NCI-H2081 (cell line): ENCODE measurements at regions not wholly inside any gene's neighbourhood (a gene's known extent, or its start where the extent isn't known, plus 50 kb on each side); places are given as distances from the start of the nearest gene placed in this dataset.

Experiments
- DNase-seq, 2 experiments: peaks; one replicate each; lab custom pipeline; 2025; lab: John Stamatoyannopoulos, UW

- no peak for DNase-seq
Observed at GRCh38 chr6:43917878-43918382, 147.9 kb downstream of the VEGFA start.

GRCh38 chr6:43916924-43917877 lies 147.2 kb downstream of the VEGFA start:
- no peak for DNase-seq

- DNase-seq = no peak
Observed at GRCh38 chr6:43915986-43916923, 146.2 kb downstream of the VEGFA start.

GRCh38 chr6:43915208-43915869 lies 145.3 kb downstream of the VEGFA start:
- no peak for DNase-seq

- DNase-seq = no peak
Observed at GRCh38 chr6:43914272-43915147, 144.5 kb downstream of the VEGFA start.

GRCh38 chr6:43913375-43914271 lies 143.6 kb downstream of the VEGFA start:
- no peak for DNase-seq

GRCh38 chr6:43912598-43913371 lies 142.8 kb downstream of the VEGFA start:
- DNase-seq = no peak

- DNase-seq = no peak
Observed at GRCh38 chr6:43912116-43912577, 142.1 kb downstream of the VEGFA start.

GRCh38 chr6:43911354-43912115 lies 141.5 kb downstream of the VEGFA start:
- DNase-seq = peak; percentile 20 to 69

GRCh38 chr6:43910638-43911353 lies 140.8 kb downstream of the VEGFA start:
- DNase-seq = no peak

- no peak for DNase-seq
Observed at GRCh38 chr6:43910149-43910637, 140.2 kb downstream of the VEGFA start.

GRCh38 chr6:43909474-43910148 lies 139.6 kb downstream of the VEGFA start:
- no peak for DNase-seq

GRCh38 chr6:43907789-43908472 lies 137.9 kb downstream of the VEGFA start:
- DNase-seq = no peak

GRCh38 chr6:43907312-43907711 lies 137.3 kb downstream of the VEGFA start:
- no peak for DNase-seq

- DNase-seq = no peak
Observed at GRCh38 chr6:43904311-43905123, 134.5 kb downstream of the VEGFA start.
